ENCODE measurements at regions not wholly inside any gene's neighbourhood (a gene's known extent, or its start where the extent isn't known, plus 50 kb on each side); places are given as distances from the start of the nearest gene placed in this dataset.

- TF ChIP-seq CTCF (conservative IDR thresholded peaks at IDR 0.05): no peak
- no peak for TF ChIP-seq EZH2 (IDR thresholded peaks at IDR 0.05; ENCODE audit: low read depth)
Measured at GRCh38 chr14:53389202-53389601, 236.1 kb upstream of the DDHD1 start.
